Subcutaneous abdominal adipose tissue (tissue), 5 donors: ENCODE measurements at regions not wholly inside any gene's neighbourhood (a gene's known extent, or its start where the extent isn't known, plus 50 kb on each side); places are given as distances from the start of the nearest gene placed in this dataset.
"Not testable (repeated sequence)": the region's sequence is repeated elsewhere in the genome, so short reads cannot be mapped to it uniquely, and the experiment has no call there.

ENCODE experiments used
- H3K27ac ChIP-seq: one replicate; pipeline ENCODE4 v1.7.0; 2013; ENCODE audit warnings: low read depth, mild to moderate bottlenecking, inconsistent platforms, low read length, moderate library complexity
- H3K27me3 ChIP-seq, 5 donors: one replicate each; pipeline ENCODE4 v1.7.0; 2013; ENCODE audit warnings: low read length in 5 of 5, inconsistent platforms in 1 of 5; ENCODE audit not compliant: control insufficient read depth in 5 of 5, insufficient read depth in 4 of 5
- H3K36me3 ChIP-seq, 5 donors: one replicate each; pipeline ENCODE4 v1.7.0; 2013; ENCODE audit warnings: low read length in 5 of 5; ENCODE audit not compliant: control insufficient read depth in 5 of 5, insufficient read depth in 5 of 5
- H3K4me1 ChIP-seq, 5 donors: one replicate each; pipeline ENCODE4 v1.7.0; 2013; ENCODE audit warnings: low read length in 5 of 5, mild to moderate bottlenecking in 3 of 5, moderate library complexity in 1 of 5; ENCODE audit not compliant: control insufficient read depth in 5 of 5, insufficient read depth in 5 of 5
- H3K4me3 ChIP-seq, 5 donors: one replicate each; pipeline ENCODE4 v1.7.0; 2013; ENCODE audit warnings: low read length in 5 of 5, low read depth in 1 of 5
- H3K9ac ChIP-seq, 5 donors: one replicate each; pipeline ENCODE4 v1.7.0; 2013; ENCODE audit warnings: low read length in 5 of 5, mild to moderate bottlenecking in 4 of 5, moderate library complexity in 3 of 5
- H3K9me3 ChIP-seq, 5 donors: one replicate each; pipeline ENCODE4 v1.7.0; 2013; ENCODE audit warnings: low read length in 5 of 5; ENCODE audit not compliant: control insufficient read depth in 5 of 5
- donor health status: healthy.
- donor health status: healthy.
- donor health status: healthy.
- donor health status: healthy.
- donor health status: healthy.

- Histone ChIP-seq H3K4me1 (no peaks in the 10 kb centered on the region), H3K27me3 (no peaks in the 10 kb centered on the region), H3K9ac (no peak overlapping the region), H3K27ac (no peak overlapping the region), H3K4me3 (no peak overlapping the region), H3K9me3 (peaks cover 0 to 13% (median 5%) of the 10 kb centered on the region in 5 donors), H3K36me3 (no peaks in the 10 kb centered on the region)
Measured at GRCh38 chr9:75365196-75365595, 276.9 kb downstream of the OSTF1 start.

GRCh38 chr9:75369989-75370388, 281.7 kb downstream of the OSTF1 start:
- no peak overlapping the region for H3K9ac ChIP-seq
- H3K36me3 ChIP-seq: no peaks in the 10 kb centered on the region
- H3K27me3 ChIP-seq: no peaks in the 10 kb centered on the region
- no peak overlapping the region for H3K27ac ChIP-seq
- H3K4me1 ChIP-seq: peaks cover 0 to 4% (median 0%) of the 10 kb centered on the region in 5 donors
- H3K4me3 ChIP-seq: no peak overlapping the region
- peaks cover 0 to 11% (median 0%) of the 10 kb centered on the region in 5 donors for H3K9me3 ChIP-seq

- peaks cover 0 to 11% (median 0%) of the 10 kb centered on the region in 5 donors for H3K9me3 ChIP-seq
- no peak overlapping the region for H3K9ac ChIP-seq
- H3K4me1 ChIP-seq: peaks cover 0 to 9% (median 7%) of the 10 kb centered on the region in 5 donors
- H3K27ac ChIP-seq: no peak overlapping the region
- H3K27me3 ChIP-seq: no peaks in the 10 kb centered on the region
- no peaks in the 10 kb centered on the region for H3K36me3 ChIP-seq
- H3K4me3 ChIP-seq: no peak overlapping the region
Measured at GRCh38 chr9:75372499-75373268, 284.4 kb downstream of the OSTF1 start.

- Histone ChIP-seq H3K9ac (no peak overlapping the region), H3K27me3 (no peaks in the 10 kb centered on the region), H3K4me1 (peaks cover 0 to 21% (median 17%) of the 10 kb centered on the region in 5 donors), H3K9me3 (peaks cover 0 to 11% (median 0%) of the 10 kb centered on the region in 5 donors), H3K4me3 (no peak overlapping the region), H3K36me3 (no peaks in the 10 kb centered on the region), H3K27ac (no peak overlapping the region)
Measured at GRCh38 chr9:75376680-75377254, 288.5 kb downstream of the OSTF1 start.

- no peaks in the 10 kb centered on the region for H3K27me3 ChIP-seq
- H3K36me3 ChIP-seq: no peaks in the 10 kb centered on the region
- no peak overlapping the region for H3K27ac ChIP-seq
- peaks cover 0 to 11% (median 0%) of the 10 kb centered on the region in 5 donors for H3K9me3 ChIP-seq
- no peak overlapping the region for H3K9ac ChIP-seq
- peaks cover 0 to 21% (median 14%) of the 10 kb centered on the region in 5 donors for H3K4me1 ChIP-seq
- H3K4me3 ChIP-seq: no peak overlapping the region
Measured at GRCh38 chr9:75378036-75378435, 289.7 kb downstream of the OSTF1 start.

- H3K9me3 ChIP-seq: peaks cover 0 to 5% (median 4%) of the 10 kb centered on the region in 5 donors
- H3K27me3 ChIP-seq: no peaks in the 10 kb centered on the region
- H3K36me3 ChIP-seq: no peaks in the 10 kb centered on the region
- no peak overlapping the region for H3K9ac ChIP-seq
- no peak overlapping the region for H3K27ac ChIP-seq
- H3K4me3 ChIP-seq: no peak overlapping the region
- peaks cover 0 to 21% (median 14%) of the 10 kb centered on the region in 5 donors for H3K4me1 ChIP-seq
Measured at GRCh38 chr9:75378926-75379325, 290.6 kb downstream of the OSTF1 start.

- Histone ChIP-seq H3K27me3 (no peaks in the 10 kb centered on the region), H3K27ac (no peak overlapping the region), H3K9ac (no peak overlapping the region), H3K4me1 (peaks cover 0 to 18% (median 14%) of the 10 kb centered on the region in 5 donors), H3K4me3 (no peak overlapping the region), H3K9me3 (peaks cover 9 to 24% (median 11%) of the 10 kb centered on the region in 5 donors), H3K36me3 (no peaks in the 10 kb centered on the region)
Measured at GRCh38 chr9:75382126-75382525, 293.8 kb downstream of the OSTF1 start.

- H3K9ac ChIP-seq, H3K4me3 ChIP-seq, H3K27me3 ChIP-seq, H3K4me1 ChIP-seq, H3K36me3 ChIP-seq, H3K27ac ChIP-seq: not testable (repeated sequence)
- peaks cover 9 to 25% (median 11%) of the 10 kb centered on the region in 5 donors for H3K9me3 ChIP-seq
Measured at GRCh38 chr9:75383420-75384034, 295.2 kb downstream of the OSTF1 start.

GRCh38 chr9:75385236-75385635, 296.9 kb downstream of the OSTF1 start:
- Histone ChIP-seq H3K4me3 (no peak overlapping the region), H3K36me3 (no peaks in the 10 kb centered on the region), H3K4me1 (peaks cover 0 to 6% (median 4%) of the 10 kb centered on the region in 5 donors), H3K27me3 (no peaks in the 10 kb centered on the region), H3K9me3 (peaks cover 9 to 25% (median 11%) of the 10 kb centered on the region in 5 donors), H3K27ac (no peak overlapping the region), H3K9ac (no peak overlapping the region)

GRCh38 chr9:75389101-75389500, 300.8 kb downstream of the OSTF1 start:
- no peaks in the 10 kb centered on the region for H3K27me3 ChIP-seq
- no peak overlapping the region for H3K27ac ChIP-seq

More at GRCh38 chr9:75389101-75389500, 300.8 kb downstream of the OSTF1 start:
- Histone ChIP-seq H3K36me3 (no peaks in the 10 kb centered on the region), H3K4me3 (no peak overlapping the region), H3K9ac (no peak overlapping the region), H3K9me3 (peaks cover 6 to 24% (median 11%) of the 10 kb centered on the region in 5 donors), H3K4me1 (peaks cover 0 to 6% (median 4%) of the 10 kb centered on the region in 5 donors)
